ENCODE measurements at regions not wholly inside any gene's neighbourhood (a gene's known extent, or its start where the extent isn't known, plus 50 kb on each side); places are given as distances from the start of the nearest gene placed in this dataset.

GRCh38 chr1:62384276-62385005, 52.4 kb upstream of the USP1 start (continued):
- no peak for TF ChIP-seq ZNF280D (tag by site-specific recombination; IDR thresholded peaks at IDR 0.05)
- no peak for TF ChIP-seq ZNF768 (tag by site-specific recombination; IDR thresholded peaks at IDR 0.05)
- peak; percentile 84 for TF ChIP-seq ZNF629 (tag by site-specific recombination; IDR thresholded peaks at IDR 0.05)
- TF ChIP-seq SETDB1 (IDR thresholded peaks at IDR 0.05; ENCODE audit: insufficient read length, low read length) = no peak
- no peak for TF ChIP-seq ZNF112 (tag by site-specific recombination; IDR thresholded peaks at IDR 0.05)
- no peak for TF ChIP-seq ZNF530 (tag by site-specific recombination; IDR thresholded peaks at IDR 0.05; ENCODE audit: low read depth)
- TF ChIP-seq ZNF146 (tag by site-specific recombination; IDR thresholded peaks at IDR 0.05) = no peak
- TF ChIP-seq, protein P1, sequence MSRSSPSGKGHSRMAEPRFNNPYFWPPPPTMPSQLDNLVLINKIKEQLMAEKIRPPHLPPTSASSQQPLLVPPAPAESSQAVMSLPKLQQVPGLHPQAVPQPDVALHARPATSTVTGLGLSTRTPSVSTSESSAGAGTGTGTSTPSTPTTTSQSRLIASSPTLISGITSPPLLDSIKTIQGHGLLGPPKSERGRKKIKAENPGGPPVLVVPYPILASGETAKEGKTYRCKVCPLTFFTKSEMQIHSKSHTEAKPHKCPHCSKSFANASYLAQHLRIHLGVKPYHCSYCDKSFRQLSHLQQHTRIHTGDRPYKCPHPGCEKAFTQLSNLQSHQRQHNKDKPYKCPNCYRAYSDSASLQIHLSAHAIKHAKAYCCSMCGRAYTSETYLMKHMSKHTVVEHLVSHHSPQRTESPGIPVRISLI (tag by site-specific recombination; IDR thresholded peaks at IDR 0.05) = no peak
- no peak for TF ChIP-seq ZNF792 (tag by site-specific recombination; IDR thresholded peaks at IDR 0.05)
- TF ChIP-seq ZBTB17 (tag by site-specific recombination; IDR thresholded peaks at IDR 0.05) = peak; percentile 53; the same call in 1 of the 2 replicates
- TF ChIP-seq YY2 (tag by site-specific recombination; IDR thresholded peaks at IDR 0.05) = no peak
- no peak for TF ChIP-seq ZNF677 (tag by site-specific recombination; IDR thresholded peaks at IDR 0.05)
- peak; percentile 99 for TF ChIP-seq ZNF692 (tag by site-specific recombination; IDR thresholded peaks at IDR 0.05)
- no peak for TF ChIP-seq ZNF585B (tag by site-specific recombination; IDR thresholded peaks at IDR 0.05)
- TF ChIP-seq, protein P2, sequence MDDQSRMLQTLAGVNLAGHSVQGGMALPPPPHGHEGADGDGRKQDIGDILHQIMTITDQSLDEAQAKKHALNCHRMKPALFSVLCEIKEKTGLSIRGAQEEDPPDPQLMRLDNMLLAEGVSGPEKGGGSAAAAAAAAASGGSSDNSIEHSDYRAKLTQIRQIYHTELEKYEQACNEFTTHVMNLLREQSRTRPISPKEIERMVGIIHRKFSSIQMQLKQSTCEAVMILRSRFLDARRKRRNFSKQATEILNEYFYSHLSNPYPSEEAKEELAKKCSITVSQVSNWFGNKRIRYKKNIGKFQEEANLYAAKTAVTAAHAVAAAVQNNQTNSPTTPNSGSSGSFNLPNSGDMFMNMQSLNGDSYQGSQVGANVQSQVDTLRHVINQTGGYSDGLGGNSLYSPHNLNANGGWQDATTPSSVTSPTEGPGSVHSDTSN (CRISPR knock-in tag; IDR thresholded peaks at IDR 0.05) = no peak
- no peak for TF ChIP-seq ZNF76 (tag by site-specific recombination; IDR thresholded peaks at IDR 0.05; ENCODE audit: borderline replicate concordance, low read depth)
- TF ChIP-seq ZNF169 (tag by site-specific recombination; IDR thresholded peaks at IDR 0.05) = no peak
- TF ChIP-seq KLF8 (tag by site-specific recombination; IDR thresholded peaks at IDR 0.05) = peak; percentile 49
- TF ChIP-seq KLF17 (tag by site-specific recombination; IDR thresholded peaks at IDR 0.05) = no peak
- no peak for TF ChIP-seq ZNF473 (tag by site-specific recombination; IDR thresholded peaks at IDR 0.05)
- no peak for TF ChIP-seq ZNF354C (tag by site-specific recombination; IDR thresholded peaks at IDR 0.05; ENCODE audit: borderline replicate concordance, low read depth)
- 0 out of 2 replicates have a peak, but pooled peaks have one; percentile 46 for TF ChIP-seq ZNF184 (tag by site-specific recombination; IDR thresholded peaks at IDR 0.05)
- no peak for TF ChIP-seq GLI4 (tag by site-specific recombination; IDR thresholded peaks at IDR 0.05)
- no peak for TF ChIP-seq ZNF654 (tag by site-specific recombination; IDR thresholded peaks at IDR 0.05; ENCODE audit: low read depth)
- peak; percentile 43; the same call in 1 of the 2 replicates for TF ChIP-seq PRDM10 (tag by site-specific recombination; IDR thresholded peaks at IDR 0.05)
- TF ChIP-seq ZNF626 (tag by site-specific recombination; IDR thresholded peaks at IDR 0.05) = no peak
- peak; percentile 73; the same call in 1 of the 2 replicates for TF ChIP-seq ZNF561 (tag by site-specific recombination; IDR thresholded peaks at IDR 0.05; ENCODE audit: borderline replicate concordance)
- no peak for TF ChIP-seq ZIC2 (tag by site-specific recombination; IDR thresholded peaks at IDR 0.05)
- 0 out of 2 replicates have a peak, but pooled peaks have one; percentile 36 for TF ChIP-seq ZBTB21 (tag by site-specific recombination; IDR thresholded peaks at IDR 0.05)
